NT2/D1 (cell line): ENCODE measurements at regions not wholly inside any gene's neighbourhood (a gene's known extent, or its start where the extent isn't known, plus 50 kb on each side); places are given as distances from the start of the nearest gene placed in this dataset.

ENCODE experiments used
- SUZ12 ChIP-seq: IDR thresholded peaks from 2 replicates; pipeline ENCODE4 v1.6.1; 2011; ENCODE audit not compliant: insufficient read length, insufficient read depth; ENCODE audit errors: extremely low read depth
- ZNF274 ChIP-seq: IDR thresholded peaks from 2 replicates; pipeline ENCODE4 v1.6.1; 2011; ENCODE audit warnings: mild to moderate bottlenecking, low read depth, low read length

GRCh38 chr19:14325134-14325533, 56.1 kb upstream of the ADGRE5 start:
- TF ChIP-seq ZNF274 (no peak), SUZ12 (no peak)
